Activated CD8-positive, alpha-beta memory T cell treated with anti-CD3 and anti-CD28 coated beads for 48 hours (primary cell): ENCODE measurements at regions not wholly inside any gene's neighbourhood (a gene's known extent, or its start where the extent isn't known, plus 50 kb on each side); places are given as distances from the start of the nearest gene placed in this dataset.

Experiments used
- DNase-seq, 3 experiments: peaks; one replicate each; pipeline ENCODE4 v3.0.0-alpha.2; 2020; ENCODE audit warnings: low read depth in 2 of 3, low spot score in 2 of 3

GRCh38 chr12:24724814-24725213 is 224.1 kb downstream of the BCAT1 start:
- no peak for DNase-seq

DNA sequence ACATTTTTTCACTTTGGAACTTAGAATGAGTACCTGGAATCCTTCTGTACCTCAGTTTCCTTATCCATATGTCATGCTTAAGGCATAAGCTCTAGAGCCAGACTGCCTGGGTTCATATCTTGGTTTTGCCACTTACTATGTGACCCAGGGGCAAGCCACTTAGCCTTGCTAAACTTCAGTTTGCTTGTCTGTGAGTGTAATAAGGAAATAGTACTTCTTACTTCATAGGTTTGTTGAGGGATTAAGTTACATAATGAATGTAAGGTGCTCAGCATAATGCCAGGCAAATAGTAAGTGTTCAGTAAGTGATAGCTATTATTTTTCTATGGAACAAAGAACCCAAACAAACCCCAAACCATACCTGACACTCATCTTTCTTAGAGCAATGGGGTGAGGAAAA is 225.1 kb downstream of the BCAT1 start:
- no peak for DNase-seq

DNA sequence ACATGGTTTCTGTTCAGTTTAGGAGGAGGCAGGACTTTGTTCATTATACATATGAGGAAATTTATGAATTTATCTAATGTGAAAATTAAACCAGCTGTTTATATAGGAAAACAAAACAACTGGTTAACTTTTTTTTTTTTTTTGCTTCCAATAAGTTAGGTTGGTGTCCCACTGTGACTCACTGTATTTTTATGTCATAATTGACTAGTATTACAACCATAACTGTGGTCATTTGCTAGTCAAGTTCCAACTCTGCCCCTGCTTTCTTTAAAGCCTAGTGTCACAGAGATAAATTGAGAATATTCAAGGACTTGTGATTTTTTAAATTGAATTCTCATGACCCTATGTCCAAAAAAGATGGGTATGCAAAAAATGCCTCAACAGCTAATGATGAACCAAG is 227.7 kb downstream of the BCAT1 start:
- no peak for DNase-seq

DNA sequence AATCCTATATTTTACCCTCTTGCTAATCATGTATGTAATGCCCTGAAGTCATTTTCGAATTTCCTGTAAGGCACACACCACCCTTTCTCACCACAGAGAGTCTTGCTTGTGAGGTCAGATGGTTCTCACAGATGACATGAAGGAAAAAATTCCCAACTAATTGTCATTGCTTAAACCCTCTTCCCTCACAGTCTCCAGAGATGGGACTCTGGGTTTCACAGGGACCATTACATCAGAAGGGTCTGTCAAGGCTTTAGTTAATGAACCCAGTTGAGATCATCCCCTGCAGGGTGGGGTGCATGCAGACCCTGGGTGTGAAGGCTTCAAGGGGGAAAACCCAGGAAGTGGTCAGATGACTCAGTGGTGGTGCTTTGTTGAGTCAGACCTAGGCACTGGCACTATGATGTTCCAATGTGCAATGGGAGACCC is 229.6 kb downstream of the BCAT1 start:
- DNase-seq = peak; percentile 4 to 34 (median 21)

- DNase-seq = no peak
Measured at GRCh38 chr12:24718617-24719016, 230.3 kb downstream of the BCAT1 start.

DNA sequence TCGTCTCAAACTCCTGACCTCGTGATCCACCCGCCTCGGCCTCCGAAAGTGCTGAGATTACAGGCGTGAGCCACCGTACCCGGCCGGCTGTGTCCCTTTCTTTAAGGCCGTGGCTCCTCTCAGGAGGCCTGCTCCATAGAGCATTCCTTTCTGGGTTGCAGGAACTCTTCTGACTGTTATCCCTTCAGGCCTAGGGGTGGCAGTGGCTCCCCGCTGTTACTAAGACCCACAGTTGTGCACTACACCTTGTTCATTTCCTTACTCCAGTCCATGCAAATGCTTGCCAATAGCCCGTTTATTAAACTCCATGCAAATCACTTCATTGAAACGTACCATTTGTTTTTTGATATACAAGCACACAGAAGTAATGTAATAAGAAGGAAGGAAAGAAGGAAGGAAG is 234.7 kb downstream of the BCAT1 start:
- DNase-seq = no peak

DNA sequence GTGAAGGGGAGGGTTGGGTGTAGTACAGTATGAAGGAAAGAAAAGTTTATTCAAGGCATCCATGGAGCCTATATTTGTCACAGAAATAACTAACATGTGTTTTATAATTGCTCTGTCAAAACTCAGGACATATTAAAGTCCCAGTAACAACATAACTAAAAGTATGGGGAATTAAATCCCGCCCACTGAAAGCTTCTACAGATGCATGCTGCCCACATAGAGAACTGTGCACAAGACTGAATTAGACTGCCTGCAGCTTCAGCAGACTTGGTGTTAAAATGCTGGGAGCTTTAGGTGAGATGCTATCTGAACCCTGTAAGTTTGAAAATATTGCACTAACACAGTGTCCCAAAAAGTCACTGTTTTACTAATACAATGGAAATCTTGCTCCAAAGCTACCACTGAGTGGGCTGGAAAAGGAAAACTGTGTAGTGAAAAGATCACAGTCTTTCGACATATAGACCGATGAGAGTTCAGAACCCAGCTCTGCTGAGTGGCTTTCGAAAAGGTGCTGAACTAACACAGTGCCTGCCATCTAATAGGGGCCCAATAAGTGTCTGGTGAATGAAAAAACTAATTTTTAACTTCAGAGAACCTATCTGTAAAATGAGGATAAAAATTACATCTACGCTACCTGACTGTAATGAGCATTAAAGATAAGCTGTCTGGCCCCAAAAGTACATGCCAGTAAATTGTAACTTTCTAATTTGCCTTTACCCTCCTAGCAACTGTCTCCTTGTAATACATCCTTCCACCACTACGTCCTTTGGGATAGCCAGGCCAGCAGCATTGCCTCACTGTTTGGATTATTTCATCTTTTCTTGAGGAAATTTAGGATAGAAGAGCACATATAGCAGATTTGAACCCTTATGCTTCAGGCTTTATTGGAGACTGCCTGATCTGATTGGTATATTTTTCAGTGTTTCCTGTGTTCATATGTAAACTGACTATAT is 237.6 kb downstream of the BCAT1 start:
- DNase-seq = no peak

DNA sequence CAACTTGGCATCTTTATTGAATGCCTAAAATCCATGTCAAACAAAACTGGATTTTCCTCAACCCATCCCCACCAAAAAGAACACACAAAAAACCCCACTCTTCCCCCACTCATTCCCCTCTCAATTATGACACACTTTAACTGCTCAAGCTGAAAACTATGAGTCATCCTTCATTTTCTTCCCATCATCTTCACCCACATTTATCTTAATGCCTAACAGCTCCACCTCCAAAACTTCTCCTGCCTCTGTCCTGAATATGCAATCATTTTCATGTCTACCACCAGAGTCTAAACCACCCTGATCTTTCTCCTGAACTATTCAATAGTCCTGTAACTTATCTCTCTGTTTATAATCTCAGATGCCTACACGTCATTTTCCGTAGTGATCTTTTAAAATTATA is 239.7 kb downstream of the BCAT1 start:
- no peak for DNase-seq

GRCh38 chr12:24708718-24709117 is 240.2 kb downstream of the BCAT1 start:
- no peak for DNase-seq

DNA sequence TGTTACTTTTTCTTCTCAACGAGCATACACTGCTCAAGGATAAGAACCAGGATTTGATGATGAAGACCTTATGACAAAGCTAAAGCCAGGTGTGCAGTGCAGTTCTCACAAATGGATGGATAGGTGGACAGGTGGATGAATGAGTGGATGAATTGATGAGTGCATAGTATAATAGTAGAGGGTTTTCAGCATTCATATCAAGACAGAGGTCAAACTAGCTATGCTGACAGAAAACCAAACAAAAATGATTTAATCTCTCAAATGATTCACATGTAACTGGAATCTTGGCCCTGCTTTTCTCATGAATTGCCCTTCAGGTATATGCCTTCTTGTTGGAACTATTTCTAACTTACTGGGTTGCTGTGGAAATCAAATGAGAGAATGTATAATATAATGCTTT is 240.9 kb downstream of the BCAT1 start:
- no peak for DNase-seq

GRCh38 chr12:24707334-24707733 is 241.6 kb downstream of the BCAT1 start:
- DNase-seq = no peak

DNA sequence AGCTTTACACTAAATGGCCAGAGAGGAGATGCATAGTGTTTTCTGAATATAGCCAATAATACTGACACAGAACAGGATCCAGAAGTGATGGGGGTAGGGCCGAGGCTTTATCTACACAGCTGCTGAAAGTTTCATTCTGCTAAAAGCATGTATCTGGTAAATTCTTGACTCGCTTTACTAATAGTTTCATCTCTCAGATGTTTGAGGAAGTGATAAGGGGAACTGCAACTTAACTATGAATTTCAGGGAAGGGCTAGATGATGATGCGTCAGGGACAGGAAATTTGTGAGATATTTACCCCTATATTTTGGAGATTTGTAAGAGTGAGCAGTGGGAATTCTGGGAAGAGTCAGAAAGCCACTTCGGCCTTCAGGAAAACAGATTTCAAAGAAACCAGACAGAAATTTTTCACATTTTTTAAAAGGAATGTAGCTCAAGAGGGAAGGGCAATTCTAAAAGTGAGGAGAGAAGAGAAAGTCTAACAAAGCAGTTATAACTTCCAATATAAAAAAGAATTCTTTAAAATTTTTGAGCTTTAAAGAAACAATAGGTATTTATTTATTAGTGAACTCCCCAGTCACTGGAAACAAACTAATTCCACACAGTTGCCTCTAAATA is 243.1 kb downstream of the BCAT1 start:
- DNase-seq = no peak

- no peak for DNase-seq
Measured at GRCh38 chr12:24705216-24705615, 243.7 kb downstream of the BCAT1 start.

DNA sequence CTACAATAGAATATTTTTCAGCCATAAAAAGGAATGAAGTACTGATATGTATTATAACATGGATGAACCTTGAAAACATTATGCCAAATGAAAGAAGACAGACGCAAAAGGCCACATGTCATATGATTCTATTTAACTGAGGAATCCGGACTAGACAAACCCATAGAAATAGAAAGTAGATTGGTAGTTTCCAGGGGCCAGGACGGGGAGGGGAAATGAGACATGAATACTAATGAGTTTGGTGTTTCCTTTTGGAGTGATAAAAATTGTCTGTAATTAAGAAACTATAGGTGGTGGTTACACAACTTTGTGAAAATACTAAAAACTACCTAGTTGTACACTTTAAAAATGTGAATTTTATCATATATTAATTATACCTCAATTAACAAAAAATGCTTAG is 247.6 kb downstream of the BCAT1 start:
- DNase-seq = no peak

DNA sequence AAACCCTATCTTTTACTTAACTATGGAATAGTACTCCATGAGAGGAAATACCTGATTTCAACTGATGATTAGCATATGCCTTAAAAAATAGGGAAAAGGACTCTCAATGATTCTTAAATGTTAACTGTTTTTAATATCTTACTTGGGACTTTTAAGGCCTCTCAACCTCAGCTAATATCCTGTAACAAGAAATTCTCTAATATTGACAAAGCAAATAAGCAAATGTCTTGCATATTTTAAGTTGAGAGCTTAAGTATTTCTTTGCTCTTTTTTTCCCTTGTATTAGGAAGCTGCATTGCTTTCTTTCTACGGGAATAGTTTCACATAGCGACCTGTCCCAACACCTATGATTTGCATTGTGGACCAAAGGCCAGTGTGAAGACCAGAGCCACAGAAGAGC is 249.9 kb downstream of the BCAT1 start:
- no peak for DNase-seq

- DNase-seq = no peak
Measured at GRCh38 chr12:24697769-24698168, 251.1 kb downstream of the BCAT1 start.

GRCh38 chr12:24697295-24697694 is 251.6 kb downstream of the BCAT1 start:
- DNase-seq = no peak

DNA sequence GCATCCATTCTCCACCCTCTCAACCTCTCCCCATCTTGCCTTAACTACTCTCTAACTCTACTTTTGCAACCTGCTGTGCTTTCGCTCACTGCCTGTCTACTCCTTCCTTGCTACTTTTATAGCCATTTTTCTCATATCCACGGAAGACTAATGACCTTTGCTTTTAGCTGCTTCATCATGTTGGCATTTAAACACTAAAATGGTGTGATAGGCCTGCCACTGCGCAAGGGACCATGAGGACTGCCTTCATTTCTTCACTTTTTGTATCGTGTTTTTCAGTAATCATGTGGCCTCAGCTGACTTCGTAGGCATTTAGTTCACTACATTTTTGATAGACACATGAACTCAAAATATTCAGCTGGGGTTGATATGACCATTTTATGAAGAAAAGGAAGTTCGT is 252.1 kb downstream of the BCAT1 start:
- no peak for DNase-seq

DNA sequence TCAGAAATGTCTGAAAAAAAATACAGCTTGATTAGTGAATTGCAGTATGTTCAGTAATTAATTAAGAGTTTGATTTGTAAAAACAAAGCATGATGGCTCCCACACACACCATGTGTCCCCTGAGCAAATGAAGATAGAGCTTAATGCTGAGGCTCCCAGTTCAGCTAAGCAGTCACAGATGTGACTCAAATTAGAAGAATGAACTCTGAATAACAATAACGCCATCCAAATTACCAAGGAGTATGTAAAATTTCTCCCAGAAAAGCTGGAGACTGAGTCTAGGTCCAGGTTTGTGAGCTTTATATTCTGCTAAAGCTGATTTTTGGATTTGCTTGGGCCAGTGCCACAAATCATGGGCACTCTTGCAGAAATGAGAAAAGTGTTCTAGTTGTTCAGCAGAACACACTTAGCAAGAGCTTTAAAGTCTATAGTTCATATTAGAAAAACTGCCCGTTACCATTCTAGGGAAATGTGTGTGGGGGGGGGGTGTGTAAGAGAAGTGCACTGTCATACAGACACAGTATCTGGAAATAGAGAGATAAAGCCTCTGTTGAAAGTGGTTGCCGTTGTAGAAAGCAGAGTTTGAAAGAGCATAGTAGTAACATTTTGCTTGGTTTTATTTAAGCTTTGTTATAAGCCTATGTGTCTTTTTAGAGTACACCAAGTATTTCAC is 253.1 kb downstream of the BCAT1 start:
- no peak for DNase-seq

DNA sequence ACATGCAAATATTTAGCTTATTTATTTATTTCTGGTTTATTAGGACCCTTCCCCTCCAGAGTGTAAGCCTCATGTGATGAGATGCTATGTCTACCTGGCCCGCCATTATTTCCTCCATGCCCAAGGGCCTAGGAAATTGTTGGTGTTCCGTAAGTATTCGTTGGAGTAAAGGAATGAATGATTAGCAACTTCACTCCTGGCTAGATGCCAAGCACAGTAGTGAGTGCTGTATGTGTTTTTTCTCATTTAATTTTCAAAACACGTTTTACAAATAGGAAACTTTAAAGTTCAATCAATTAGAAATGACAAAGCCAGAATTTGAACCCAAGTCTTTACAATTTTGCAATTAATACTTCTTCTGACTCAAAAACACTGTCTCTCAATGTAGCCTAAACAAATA is 253.8 kb downstream of the BCAT1 start:
- DNase-seq = no peak

DNA sequence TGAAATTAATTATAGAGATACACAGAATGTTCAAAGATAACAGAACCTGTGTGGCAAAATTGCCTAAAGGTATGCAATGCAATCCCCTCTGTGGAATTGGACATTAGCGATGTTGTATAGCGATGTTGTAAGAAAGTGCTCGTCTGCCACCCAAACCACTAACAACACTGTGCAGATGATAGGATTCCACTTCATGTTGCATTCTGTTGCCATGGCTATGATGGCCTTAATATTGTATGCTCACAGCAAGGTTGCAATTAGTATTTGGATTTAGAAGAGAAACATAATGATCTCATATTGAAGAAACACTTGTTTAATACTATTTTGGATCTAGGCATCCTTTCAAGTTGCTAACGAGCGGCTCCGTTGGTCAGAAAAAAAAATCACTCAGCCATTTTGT is 260.3 kb downstream of the BCAT1 start:
- no peak for DNase-seq

- no peak for DNase-seq
Measured at GRCh38 chr12:24681570-24681969, 267.3 kb downstream of the BCAT1 start.
